ENCODE measurements at regions not wholly inside any gene's neighbourhood (a gene's known extent, or its start where the extent isn't known, plus 50 kb on each side); places are given as distances from the start of the nearest gene placed in this dataset.

- TF ChIP-seq CTCF (IDR thresholded peaks at IDR 0.05), result no peak
- intact Hi-C loops (cut with DNase I), result no loop called here
- DNase-seq (no peak), ATAC-seq (no peak)
- H3K27ac ChIP-seq, result no peak overlapping the region
- H3K9me3 ChIP-seq, result no peaks in the 10 kb centered on the region
- no peak overlapping the region for H3K4me3 ChIP-seq
- no peaks in the 10 kb centered on the region for H3K27me3 ChIP-seq (ENCODE audit: low read depth)
- H3K36me3 ChIP-seq, result no peaks in the 10 kb centered on the region
- H3K4me1 ChIP-seq, result peaks cover 23% of the 10 kb centered on the region
Observed at GRCh38 chr13:44159633-44160279, 213.9 kb upstream of the SERP2 start.

GRCh38 chr13:44160591-44161191, 212.9 kb upstream of the SERP2 start:
- H3K27ac ChIP-seq, result no peak overlapping the region
- no peak for DNase-seq

DNA sequence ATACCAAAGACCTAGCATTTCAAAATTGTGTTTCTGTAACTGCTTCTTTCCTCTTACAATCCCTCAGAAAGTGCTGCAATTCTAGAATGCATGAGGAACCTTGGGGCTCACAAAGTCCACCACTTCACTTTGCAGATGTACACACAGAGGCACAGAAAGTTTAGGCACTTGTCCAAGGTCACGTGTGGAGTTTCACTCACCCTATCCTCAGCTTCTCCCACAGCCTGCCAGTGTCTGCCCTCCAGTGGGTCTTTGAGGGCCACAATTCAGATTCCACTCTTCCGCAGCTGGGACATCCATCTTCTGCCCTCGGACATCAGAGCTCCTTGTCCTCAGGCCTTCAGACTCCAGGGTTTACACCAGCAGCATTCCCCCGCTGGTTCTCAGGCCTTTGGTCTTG, 210.5 kb upstream of the SERP2 start:
- intact Hi-C loops (cut with DNase I), result no loop called here
- H3K4me3 ChIP-seq, result no peak overlapping the region
- H3K9me3 ChIP-seq, result no peaks in the 10 kb centered on the region
- no peak overlapping the region for H3K27ac ChIP-seq
- TF ChIP-seq CTCF (IDR thresholded peaks at IDR 0.05), result no peak
- H3K36me3 ChIP-seq, result no peaks in the 10 kb centered on the region
- no peaks in the 10 kb centered on the region for H3K4me1 ChIP-seq
- DNase-seq (no peak), ATAC-seq (peak in 1 of 2 donors; percentile 24)
- H3K27me3 ChIP-seq (ENCODE audit: low read depth), result no peaks in the 10 kb centered on the region

More at GRCh38 chr13:44160591-44161191, 212.9 kb upstream of the SERP2 start:
- Histone ChIP-seq H3K36me3 (no peaks in the 10 kb centered on the region), H3K9me3 (no peaks in the 10 kb centered on the region), H3K4me3 (no peak overlapping the region), H3K27me3 (ENCODE audit: low read depth) (no peaks in the 10 kb centered on the region), H3K4me1 (peaks cover 17% of the 10 kb centered on the region)
- TF ChIP-seq CTCF (IDR thresholded peaks at IDR 0.05), result no peak
- ATAC-seq, result no peak
- intact Hi-C loops (cut with DNase I), result no loop called here

GRCh38 chr13:44165221-44165888, 208.3 kb upstream of the SERP2 start:
- no peaks in the 10 kb centered on the region for H3K36me3 ChIP-seq
- ATAC-seq (peak; percentile 60 to 68), DNase-seq (no peak)
- no peak overlapping the region for H3K4me3 ChIP-seq
- no peaks in the 10 kb centered on the region for H3K9me3 ChIP-seq
- intact Hi-C loops (cut with DNase I), result no loop called here
- H3K27me3 ChIP-seq (ENCODE audit: low read depth), result no peaks in the 10 kb centered on the region
- no peak for TF ChIP-seq CTCF (IDR thresholded peaks at IDR 0.05)
- H3K27ac ChIP-seq, result no peak overlapping the region
- no peaks in the 10 kb centered on the region for H3K4me1 ChIP-seq

DNA sequence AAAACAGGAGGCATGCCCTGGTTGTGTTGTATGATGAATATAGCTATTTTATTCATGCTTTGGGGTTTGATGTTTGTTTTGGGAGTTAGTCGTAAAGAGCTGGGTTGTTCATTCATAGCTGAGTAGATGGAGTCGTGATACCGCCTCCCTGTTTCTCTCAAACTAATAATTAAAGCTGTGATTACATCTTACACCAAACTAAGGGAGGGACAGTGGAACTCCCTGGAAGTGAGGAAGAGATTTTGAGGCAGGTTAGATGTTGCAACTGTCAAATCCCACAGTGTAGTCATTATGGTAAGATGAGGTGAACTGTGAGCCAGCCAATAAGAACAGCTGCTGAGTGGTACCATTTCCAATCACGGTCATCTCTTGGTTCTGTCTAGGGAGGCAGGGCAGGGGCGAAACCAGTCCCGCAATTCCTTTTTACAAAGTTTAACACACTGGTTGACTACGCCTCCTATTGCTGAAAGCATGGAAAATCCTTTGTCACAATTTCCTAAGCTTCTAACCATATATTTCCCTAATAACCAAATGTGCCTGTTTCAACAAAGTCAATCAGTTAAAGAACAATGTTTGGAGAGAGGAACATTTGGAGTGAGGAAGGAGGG, 207.6 kb upstream of the SERP2 start:
- DNase-seq (no peak), ATAC-seq (peak in 1 of 2 donors; percentile 54)
- H3K9me3 ChIP-seq, result no peaks in the 10 kb centered on the region
- intact Hi-C loops (cut with DNase I), result no loop called here
- H3K4me1 ChIP-seq, result no peaks in the 10 kb centered on the region
- no peak overlapping the region for H3K4me3 ChIP-seq
- H3K27ac ChIP-seq, result no peak overlapping the region
- H3K36me3 ChIP-seq, result no peaks in the 10 kb centered on the region
- TF ChIP-seq CTCF (IDR thresholded peaks at IDR 0.05), result no peak
- H3K27me3 ChIP-seq (ENCODE audit: low read depth), result no peaks in the 10 kb centered on the region

Data from lower lobe of right lung (tissue), 2 donors.